ENCODE measurements at regions not wholly inside any gene's neighbourhood (a gene's known extent, or its start where the extent isn't known, plus 50 kb on each side); places are given as distances from the start of the nearest gene placed in this dataset.

DNA sequence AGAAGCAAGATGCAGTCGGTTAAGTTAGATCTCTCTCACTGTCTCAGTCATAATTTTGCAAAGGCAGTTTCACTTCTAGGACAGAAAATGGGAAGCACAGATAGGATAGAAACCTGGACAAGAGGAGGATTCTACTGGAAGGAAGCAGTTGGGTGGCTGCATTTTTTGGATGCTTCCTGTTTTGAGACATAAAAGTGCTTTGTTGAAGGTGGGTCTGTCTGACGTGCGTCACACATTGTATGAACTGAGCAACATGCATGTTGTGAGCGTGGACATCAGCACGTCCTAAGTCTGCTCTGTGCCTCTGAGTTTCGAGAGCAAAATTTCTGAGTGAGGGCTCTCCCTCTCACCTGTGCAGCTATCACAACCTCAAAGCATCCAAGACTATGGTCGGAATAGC, 68.7 kb upstream of the SNX9 start:
- Mint-ChIP-seq H3K27me3 (ENCODE audit: unreplicated experiment) (peaks cover 9% of the 10 kb centered on the region), H3K27ac (ENCODE audit: unreplicated experiment) (no peak overlapping the region), H3K4me3 (ENCODE audit: unreplicated experiment) (no peak overlapping the region), H3K9me3 (ENCODE audit: unreplicated experiment) (no peaks in the 10 kb centered on the region), H3K36me3 (ENCODE audit: low read depth, unreplicated experiment) (no peaks in the 10 kb centered on the region), H3K4me1 (ENCODE audit: unreplicated experiment) (peaks cover 59% of the 10 kb centered on the region)
- DNase-seq (ENCODE audit: low spot score): no peak
- TF ChIP-seq, protein P1, sequence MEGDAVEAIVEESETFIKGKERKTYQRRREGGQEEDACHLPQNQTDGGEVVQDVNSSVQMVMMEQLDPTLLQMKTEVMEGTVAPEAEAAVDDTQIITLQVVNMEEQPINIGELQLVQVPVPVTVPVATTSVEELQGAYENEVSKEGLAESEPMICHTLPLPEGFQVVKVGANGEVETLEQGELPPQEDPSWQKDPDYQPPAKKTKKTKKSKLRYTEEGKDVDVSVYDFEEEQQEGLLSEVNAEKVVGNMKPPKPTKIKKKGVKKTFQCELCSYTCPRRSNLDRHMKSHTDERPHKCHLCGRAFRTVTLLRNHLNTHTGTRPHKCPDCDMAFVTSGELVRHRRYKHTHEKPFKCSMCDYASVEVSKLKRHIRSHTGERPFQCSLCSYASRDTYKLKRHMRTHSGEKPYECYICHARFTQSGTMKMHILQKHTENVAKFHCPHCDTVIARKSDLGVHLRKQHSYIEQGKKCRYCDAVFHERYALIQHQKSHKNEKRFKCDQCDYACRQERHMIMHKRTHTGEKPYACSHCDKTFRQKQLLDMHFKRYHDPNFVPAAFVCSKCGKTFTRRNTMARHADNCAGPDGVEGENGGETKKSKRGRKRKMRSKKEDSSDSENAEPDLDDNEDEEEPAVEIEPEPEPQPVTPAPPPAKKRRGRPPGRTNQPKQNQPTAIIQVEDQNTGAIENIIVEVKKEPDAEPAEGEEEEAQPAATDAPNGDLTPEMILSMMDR (IDR thresholded peaks at IDR 0.05; ENCODE audit: unreplicated experiment): no peak

DNA sequence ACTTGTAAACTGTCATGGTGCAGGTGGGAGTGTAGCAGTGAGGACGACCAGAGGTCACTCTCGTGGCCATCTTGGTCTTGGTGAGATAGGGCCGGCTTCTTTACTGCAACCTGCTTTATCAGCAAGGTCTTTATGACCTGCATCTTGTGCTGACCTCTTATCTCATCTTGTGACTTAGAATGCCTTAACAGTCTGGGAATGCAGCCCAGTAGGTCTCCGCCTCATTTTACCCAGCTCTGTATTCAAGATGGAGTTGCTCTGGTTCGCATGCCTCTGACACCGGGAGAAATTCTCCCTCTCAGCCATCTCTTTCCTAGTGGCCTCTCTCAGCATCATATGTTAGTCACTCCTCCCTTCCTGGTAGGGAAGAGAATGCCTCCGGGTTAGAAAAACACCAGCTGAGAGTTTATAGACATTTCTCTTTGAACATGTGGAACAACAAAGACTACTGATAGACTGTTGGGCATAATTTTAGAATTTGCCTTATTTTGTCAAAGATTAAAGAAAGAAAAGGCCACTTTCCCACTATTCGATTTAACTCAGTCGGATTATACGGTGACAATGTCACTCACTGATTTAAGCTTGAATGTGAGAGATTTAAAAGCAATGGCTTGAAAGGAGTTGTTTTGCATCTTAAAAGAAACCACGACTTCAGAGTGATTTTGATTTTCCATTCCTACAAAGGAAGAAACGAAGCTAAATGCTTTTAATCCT, 67.9 kb upstream of the SNX9 start:
- no peaks in the 10 kb centered on the region for H3K9me3 Mint-ChIP-seq (ENCODE audit: unreplicated experiment)
- peaks cover 9% of the 10 kb centered on the region for H3K27me3 Mint-ChIP-seq (ENCODE audit: unreplicated experiment)

DNA sequence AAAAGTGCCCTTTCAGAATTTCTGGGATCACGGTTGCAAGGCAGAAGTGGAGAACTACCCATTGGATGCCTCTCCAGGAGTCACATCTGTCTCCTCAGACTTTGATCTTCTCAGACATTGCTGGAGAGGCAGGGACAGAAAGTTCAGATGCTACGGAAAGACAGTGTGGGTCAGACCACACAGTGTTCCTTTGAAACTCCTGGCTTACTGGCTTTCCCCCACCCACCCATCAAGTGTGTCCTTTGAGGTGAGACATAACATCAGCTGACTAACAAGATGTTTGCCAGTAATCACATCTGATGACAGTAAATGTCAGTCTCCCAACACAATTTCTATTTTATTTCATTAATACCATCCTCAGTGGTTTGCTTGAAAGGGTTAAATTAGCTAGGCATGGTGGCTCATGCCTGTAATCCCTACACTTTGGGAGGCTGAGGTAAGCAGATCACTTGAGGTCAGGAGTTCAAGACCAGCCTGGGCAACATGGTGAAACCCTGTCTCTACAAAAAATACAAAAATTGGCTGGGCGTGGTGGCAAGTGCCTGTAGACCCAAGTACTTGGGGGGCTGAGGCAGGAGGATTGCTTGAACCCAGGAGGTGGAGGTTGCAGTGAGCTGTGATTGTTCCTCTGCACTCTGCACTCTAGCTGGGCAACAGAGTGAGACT, 67.2 kb upstream of the SNX9 start:
- H3K9me3 Mint-ChIP-seq (ENCODE audit: unreplicated experiment): no peaks in the 10 kb centered on the region
- DNase-seq (ENCODE audit: low spot score): no peak
- H3K4me3 Mint-ChIP-seq (ENCODE audit: unreplicated experiment): no peak overlapping the region
- H3K27me3 Mint-ChIP-seq (ENCODE audit: unreplicated experiment): peaks cover 9% of the 10 kb centered on the region
- no peaks in the 10 kb centered on the region for H3K36me3 Mint-ChIP-seq (ENCODE audit: low read depth, unreplicated experiment)
- TF ChIP-seq, protein P1 (IDR thresholded peaks at IDR 0.05; ENCODE audit: unreplicated experiment): no peak
- peaks cover 68% of the 10 kb centered on the region for H3K4me1 Mint-ChIP-seq (ENCODE audit: unreplicated experiment)
- no peak overlapping the region for H3K27ac Mint-ChIP-seq (ENCODE audit: unreplicated experiment)

More for the DNA sequence above, 67.9 kb upstream of the SNX9 start:
- Mint-ChIP-seq H3K27ac (ENCODE audit: unreplicated experiment) (no peak overlapping the region), H3K4me1 (ENCODE audit: unreplicated experiment) (peaks cover 62% of the 10 kb centered on the region), H3K36me3 (ENCODE audit: low read depth, unreplicated experiment) (no peaks in the 10 kb centered on the region), H3K4me3 (ENCODE audit: unreplicated experiment) (no peak overlapping the region)
- no peak for DNase-seq (ENCODE audit: low spot score)
- TF ChIP-seq, protein P1 (IDR thresholded peaks at IDR 0.05; ENCODE audit: unreplicated experiment): no peak

DNA sequence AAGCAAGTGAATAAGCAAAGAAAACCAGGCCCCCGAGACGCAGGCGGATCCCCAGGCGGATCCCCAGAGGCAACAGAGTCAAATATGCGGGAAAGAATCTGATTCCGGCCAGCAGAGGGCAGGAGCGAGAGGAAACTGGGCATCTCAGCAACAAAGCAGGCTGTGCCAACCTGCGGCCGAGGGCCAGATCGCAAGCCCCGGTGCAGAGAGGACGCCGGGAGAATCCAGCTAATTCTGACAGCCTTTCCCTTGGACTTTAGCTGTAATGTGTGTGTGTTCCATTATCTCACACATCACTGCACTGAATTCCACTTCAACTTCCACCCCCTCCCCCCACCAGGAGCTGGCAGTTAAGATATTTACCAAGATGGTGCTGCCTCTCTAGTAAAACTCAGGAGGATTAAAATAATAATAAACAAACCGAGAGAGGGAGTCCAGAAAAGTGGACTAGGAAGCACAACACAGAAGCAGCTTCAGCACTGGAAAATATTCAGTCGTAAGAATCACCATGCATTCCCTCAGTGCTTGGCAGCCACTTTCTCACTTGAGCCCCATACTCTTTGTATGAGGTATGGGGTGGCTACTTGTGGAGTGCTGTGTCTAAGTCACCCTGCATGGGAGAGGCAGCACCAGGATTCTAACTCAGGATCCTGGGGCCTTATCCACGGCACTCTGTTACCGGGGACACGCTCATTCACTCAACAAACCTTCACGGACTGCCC, 66.2 kb upstream of the SNX9 start:
- peak; percentile 88 for DNase-seq (ENCODE audit: low spot score)
- H3K9me3 Mint-ChIP-seq (ENCODE audit: unreplicated experiment): no peaks in the 10 kb centered on the region
- peaks cover 70% of the 10 kb centered on the region for H3K4me1 Mint-ChIP-seq (ENCODE audit: unreplicated experiment)
- TF ChIP-seq, protein P1 (IDR thresholded peaks at IDR 0.05; ENCODE audit: unreplicated experiment): peak; percentile 86
- H3K27me3 Mint-ChIP-seq (ENCODE audit: unreplicated experiment): peaks cover 9% of the 10 kb centered on the region
- no peak overlapping the region for H3K27ac Mint-ChIP-seq (ENCODE audit: unreplicated experiment)
- no peak overlapping the region for H3K4me3 Mint-ChIP-seq (ENCODE audit: unreplicated experiment)
- no peaks in the 10 kb centered on the region for H3K36me3 Mint-ChIP-seq (ENCODE audit: low read depth, unreplicated experiment)

Data from endothelial cell (in vitro differentiated cells).